ENCODE measurements at regions not wholly inside any gene's neighbourhood (a gene's known extent, or its start where the extent isn't known, plus 50 kb on each side); places are given as distances from the start of the nearest gene placed in this dataset.

DNA sequence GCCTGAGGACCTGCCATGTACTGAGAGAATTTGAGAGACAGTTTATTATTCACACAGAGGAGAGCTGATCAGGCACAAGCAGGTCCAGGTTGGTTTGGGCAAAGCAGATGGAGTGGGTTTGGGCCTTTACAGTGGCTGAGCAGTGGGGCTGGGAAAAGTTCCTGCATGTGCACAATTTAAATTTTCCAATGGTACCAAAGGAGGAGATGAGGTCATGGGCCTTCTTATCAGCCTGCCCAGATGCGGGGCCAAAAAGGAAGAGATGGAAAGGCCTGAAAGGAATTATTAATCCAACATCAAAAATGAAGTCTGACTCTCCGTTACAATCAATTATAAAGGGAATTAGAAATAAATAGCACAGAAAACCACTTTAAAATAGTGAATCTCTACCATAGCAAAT lies 367.6 kb downstream of the TMEM135 start:
- no peak for DNase-seq

DNA sequence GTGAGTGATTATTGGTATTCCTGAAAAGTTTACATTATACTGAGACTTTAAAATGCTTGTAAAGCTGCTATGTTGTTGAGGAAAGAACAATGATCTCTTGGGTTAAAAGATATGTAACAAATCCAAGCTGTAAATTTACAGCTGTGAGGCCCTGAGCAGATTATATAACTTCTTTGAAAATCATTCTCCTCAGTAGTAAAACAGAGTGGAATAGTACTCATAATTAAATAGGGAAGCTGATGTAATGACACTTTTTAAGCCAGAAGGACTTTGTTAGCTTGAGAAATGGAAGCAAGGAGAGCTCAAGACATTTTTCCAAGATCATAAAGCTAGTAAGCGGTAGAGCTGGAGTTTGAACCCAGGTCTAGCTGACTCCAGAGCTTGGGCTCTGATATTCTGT lies 363.9 kb downstream of the TMEM135 start:
- DNase-seq: no peak

DNA sequence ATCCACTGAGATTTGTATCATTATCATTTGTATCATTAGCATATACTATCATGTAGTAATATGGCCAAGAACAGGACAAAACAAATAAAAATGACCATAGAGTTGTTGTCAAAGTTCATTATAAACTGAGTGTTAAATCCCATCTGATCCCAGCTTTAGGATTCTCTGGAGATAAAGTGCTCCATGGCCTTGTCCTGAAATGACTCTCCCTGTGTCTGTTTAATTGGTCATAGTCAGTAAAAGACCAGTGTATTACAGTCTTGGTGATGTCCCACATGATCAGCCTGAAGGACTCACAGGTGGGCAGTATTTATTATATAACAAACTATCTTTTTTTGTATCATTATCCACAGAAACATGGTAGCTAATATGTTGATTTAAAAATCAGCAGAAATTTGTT lies 361.6 kb downstream of the TMEM135 start:
- no peak for DNase-seq

DNA sequence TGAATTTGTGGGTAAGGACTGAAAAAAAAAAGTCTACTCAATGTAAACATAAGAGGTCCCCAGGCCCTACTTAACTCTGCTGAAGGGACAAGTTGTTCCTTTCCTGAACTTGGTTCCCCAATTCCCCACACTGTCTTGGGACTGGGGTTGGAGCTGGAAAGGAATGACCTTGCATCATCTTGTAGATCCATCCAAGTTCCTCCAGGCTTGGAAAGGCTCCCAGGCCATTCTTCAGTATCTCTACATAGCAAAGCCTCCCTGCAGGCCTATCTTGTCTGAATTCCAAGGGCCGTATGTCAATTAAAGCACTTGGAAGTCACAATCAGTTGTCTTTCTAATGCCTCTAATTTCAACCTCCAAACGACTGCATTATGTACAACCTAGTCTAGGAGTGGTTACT lies 361.2 kb downstream of the TMEM135 start:
- no peak for DNase-seq

DNA sequence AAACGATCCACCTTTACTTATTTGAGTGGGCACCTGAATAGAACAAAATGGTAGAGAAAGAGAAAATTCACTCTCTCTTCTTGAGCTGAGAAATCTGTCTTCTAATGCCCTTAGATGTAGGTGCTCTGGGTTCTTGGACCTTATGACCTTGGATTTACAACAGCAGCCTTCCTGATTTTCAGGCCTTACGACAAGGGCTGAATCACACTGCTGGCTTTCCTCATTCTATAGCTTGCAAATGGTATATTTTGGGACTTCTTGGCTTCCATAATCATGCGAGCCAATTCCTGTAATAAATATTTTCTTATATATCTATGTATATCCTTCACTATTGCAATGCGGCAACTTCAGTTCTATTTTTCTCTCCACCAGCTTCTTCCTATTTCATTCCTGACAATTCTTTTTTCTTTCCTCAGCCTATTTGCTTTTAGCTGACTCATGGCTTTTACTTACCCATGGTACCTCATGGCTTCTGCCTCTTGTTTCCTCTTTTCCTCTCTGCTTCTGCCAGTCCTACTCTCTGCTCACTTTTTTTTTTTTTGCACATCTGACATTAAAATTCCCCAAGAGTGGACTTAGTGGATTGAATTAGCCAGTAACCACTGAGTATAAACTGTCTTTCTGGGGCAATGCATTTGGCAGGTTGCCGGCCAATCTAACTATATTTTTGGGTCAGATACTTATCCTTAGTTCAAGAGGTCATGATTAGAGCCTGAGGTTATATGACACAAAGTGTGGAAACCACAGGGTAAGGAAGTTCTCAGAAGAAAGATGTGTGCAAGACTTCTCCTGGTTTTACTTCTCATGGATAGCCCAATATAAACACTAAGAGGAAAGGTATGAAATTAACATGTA lies 359.5 kb downstream of the TMEM135 start:
- no peak for DNase-seq

DNA sequence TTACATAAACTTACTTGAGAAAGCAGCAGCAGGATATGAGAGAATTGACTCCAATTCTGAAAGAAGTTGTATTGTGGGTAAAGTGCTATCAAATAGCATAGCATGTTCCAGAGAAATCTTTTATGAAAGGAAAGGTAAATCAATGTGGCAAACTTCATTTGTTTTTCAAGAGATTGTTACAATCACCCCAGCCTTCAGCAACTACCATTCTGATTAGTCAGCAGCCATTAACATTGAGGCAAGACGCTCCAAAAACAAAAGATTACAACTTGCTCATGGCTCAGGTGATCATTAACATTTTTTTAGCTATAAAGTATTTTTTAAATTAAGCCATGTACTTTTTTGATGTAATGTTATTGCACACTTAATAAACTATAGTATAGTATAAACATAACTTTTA lies 357.2 kb downstream of the TMEM135 start:
- no peak for DNase-seq

DNA sequence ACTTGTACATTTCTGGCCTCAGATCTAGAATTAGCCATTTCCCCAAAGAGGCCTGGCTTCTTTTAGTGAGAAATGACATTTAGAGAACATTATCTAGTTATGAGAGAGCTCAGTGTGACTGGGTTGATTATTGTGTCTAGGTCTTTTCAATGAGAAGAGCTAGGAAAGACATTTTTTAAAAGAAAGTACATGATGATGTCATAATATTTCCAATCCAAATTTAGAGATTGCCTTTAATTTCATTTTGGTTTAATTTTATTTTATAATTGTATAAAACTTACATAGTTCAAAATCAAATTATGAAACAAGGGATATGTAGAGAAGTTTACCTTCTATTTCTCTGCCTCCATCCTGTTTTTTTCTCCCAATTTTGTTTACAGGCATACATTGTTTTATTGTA lies 354.9 kb downstream of the TMEM135 start:
- no peak for DNase-seq

DNA sequence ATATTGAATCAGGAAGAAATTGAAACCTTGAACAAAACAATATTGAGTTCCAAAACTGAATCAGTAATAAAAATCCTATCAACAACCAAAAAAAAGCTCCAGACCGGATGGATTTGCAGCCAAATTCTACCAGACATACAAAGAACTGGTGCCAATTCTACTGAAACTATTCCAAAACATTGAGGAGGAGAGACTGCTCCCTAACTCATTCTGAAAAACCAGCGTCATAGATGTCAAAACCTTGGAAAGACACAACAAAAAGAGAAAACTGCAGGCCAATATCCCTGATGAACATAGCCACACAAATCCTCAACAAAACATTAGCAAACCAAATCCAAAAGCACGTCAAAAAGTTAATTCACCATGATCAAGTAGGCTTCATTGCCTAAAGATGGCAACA lies 353.8 kb downstream of the TMEM135 start:
- no peak for DNase-seq

DNA sequence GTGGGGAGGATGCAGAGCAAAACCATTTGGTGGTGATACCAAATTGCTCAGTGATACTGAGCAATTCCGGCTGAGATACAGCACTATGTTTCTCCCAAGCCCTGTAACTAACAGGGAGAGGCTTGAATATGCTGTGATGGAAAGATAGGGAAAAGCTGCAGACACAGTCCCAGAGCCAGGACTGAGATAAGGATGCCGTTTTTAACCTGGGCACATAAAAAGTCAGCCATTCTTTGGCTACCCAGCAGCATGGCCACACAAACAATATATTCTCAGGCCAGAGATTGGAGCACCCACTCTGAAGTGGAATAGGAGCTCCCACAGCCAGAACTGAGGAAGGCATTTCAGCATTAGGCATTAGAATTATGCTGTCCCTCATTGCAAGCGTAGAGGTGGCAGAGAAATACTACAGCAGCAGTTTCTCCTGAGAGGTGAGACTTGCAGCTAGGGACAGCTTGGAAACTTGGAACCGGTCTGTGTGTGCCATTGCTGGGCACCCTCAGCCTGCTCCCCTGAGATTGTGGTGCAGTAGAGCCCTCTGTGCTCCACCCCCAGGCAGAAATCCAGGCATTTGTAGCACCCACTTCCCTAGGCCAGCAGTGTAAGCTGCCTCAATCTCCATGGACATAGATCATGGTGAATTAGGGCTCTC lies 346.5 kb downstream of the TMEM135 start:
- no peak for DNase-seq

DNA sequence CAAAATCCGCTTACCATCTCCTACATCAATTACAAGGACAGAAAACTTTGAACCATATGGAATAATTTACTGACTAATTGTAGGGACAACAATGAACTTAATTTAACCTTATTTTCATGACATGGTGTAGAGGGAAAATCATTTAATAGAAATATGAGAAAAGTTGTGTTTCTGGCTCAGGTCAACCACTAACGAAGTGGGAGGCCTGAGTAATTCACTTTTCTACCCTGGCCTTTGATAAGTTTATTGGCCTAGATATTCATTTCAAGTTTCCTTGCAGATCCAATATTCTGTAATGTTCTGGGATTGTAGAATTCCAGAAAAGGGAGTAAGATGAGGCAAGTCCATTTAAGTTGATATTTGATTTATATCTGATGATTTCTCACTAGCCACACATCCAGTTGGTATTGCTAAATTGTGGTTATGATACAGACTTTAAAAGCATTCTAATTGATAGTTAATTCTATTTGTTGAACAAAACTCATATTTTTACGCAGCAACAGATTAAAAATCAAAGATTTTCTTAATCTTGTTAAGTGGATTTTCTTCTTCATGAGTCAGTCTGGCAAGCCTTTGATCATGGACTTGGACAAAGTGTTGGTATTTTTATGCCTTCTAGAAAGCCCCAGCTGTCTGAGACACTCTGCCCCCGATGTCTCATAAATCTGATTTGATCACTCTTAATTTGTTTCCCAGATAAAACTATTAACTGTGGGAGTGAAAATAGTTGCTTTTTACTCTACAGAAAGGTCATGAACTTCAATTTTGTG lies 336.5 kb downstream of the TMEM135 start:
- no peak for DNase-seq

Data from NCI-H187 (cell line).